H1 (cell line): ENCODE measurements at regions not wholly inside any gene's neighbourhood (a gene's known extent, or its start where the extent isn't known, plus 50 kb on each side); places are given as distances from the start of the nearest gene placed in this dataset.

Experiments
- CTCF ChIA-PET: fragments of 300-600 bp; sonication (Branson Sonifier 250); formaldehyde crosslinking; loops from one replicate; lab custom pipeline; 2021; ENCODE audit not compliant: partially characterized antibody; lab: Charles Lee
- POLR2A ChIA-PET: fragments of 300-600 bp; sonication (Branson Sonifier 250); formaldehyde crosslinking; loops from one replicate; lab custom pipeline; 2021; ENCODE audit warnings: inconsistent platforms; ENCODE audit not compliant: partially characterized antibody; lab: Charles Lee
- DNase-seq, 2 experiments: peaks; one replicate each; pipeline versions ENCODE4 v3.0.0 to v3.0.0-alpha.2; 2010 to 2022; ENCODE audit warnings: low spot score in 2 of 2, low read depth in 1 of 2, mixed read lengths in 1 of 2
- FAIRE-seq: peaks from 2 replicates; lab custom pipeline; 2011; peaks lifted over from hg19 to GRCh38; lab: Jason Lieb, UNC
- H2AFZ ChIP-seq: 2 replicates; pipeline ENCODE4 v1.8.1; 2012; ENCODE audit warnings: low read length, inconsistent platforms
- H2AK5ac ChIP-seq: 2 replicates; pipeline ENCODE4 v1.6.1; 2013; ENCODE audit warnings: low read depth, low read length
- H2BK120ac ChIP-seq: replicated peaks from 2 replicates; pipeline ENCODE3; 2013; ENCODE audit warnings: low read depth, low read length, inconsistent platforms
- H2BK12ac ChIP-seq: 2 replicates; pipeline ENCODE4 v1.6.1; 2013; ENCODE audit warnings: low read depth, low read length
- H2BK15ac ChIP-seq: 2 replicates; pipeline ENCODE4 v1.6.1; 2013; ENCODE audit warnings: low read length
- H2BK20ac ChIP-seq: 2 replicates; pipeline ENCODE4 v1.6.1; 2013; ENCODE audit warnings: low read length
- H2BK5ac ChIP-seq: 2 replicates; pipeline ENCODE4 v1.6.1; 2013; ENCODE audit warnings: low read depth, low read length
- H3K14ac ChIP-seq: 2 replicates; pipeline ENCODE4 v1.6.1; 2013; ENCODE audit warnings: inconsistent platforms; ENCODE audit not compliant: insufficient read length
- H3K18ac ChIP-seq: 2 replicates; pipeline ENCODE4 v1.6.1; 2013; ENCODE audit warnings: low read length; ENCODE audit errors: extremely low read depth
- H3K23ac ChIP-seq: 2 replicates; pipeline ENCODE4 v1.6.1; 2013; ENCODE audit warnings: inconsistent platforms; ENCODE audit not compliant: insufficient read length
- H3K23me2 ChIP-seq: 2 replicates; pipeline ENCODE4 v1.6.1; 2013; ENCODE audit warnings: low read depth, low read length
- H3K27ac ChIP-seq: 2 replicates; pipeline ENCODE4 v1.6.1; 2011; ENCODE audit warnings: low read depth, low read length, inconsistent platforms
- H3K27me3 ChIP-seq, 4 experiments: replicated peaks in 1 of 4; 1 replicate in 1 of 4; 2 replicates in 3 of 4; pipeline versions ENCODE4 v1.6.1 to v1.8.1; 2011 to 2013; ENCODE audit warnings: low read length in 3 of 4, mild to moderate bottlenecking in 3 of 4, inconsistent platforms in 2 of 4, mixed read lengths in 2 of 4, moderate library complexity in 1 of 4; ENCODE audit not compliant: control insufficient read depth in 3 of 4, insufficient read depth in 3 of 4; ENCODE audit errors: extremely low read depth in 1 of 4
- H3K36me3 ChIP-seq, 4 experiments: 2 replicates each; pipeline versions ENCODE4 v1.6.1 to v1.8.1; 2011 to 2013; ENCODE audit warnings: mild to moderate bottlenecking in 4 of 4, low read length in 3 of 4, moderate library complexity in 2 of 4, control low read depth in 1 of 4, inconsistent platforms in 1 of 4; ENCODE audit not compliant: insufficient read depth in 4 of 4, control insufficient read depth in 2 of 4
- H3K4ac ChIP-seq: replicated peaks from 2 replicates; pipeline ENCODE3; 2013; ENCODE audit warnings: low read length, low read depth, mixed read lengths, inconsistent platforms; ENCODE audit not compliant: insufficient read length
- H3K4me1 ChIP-seq, 4 experiments: replicated peaks in 1 of 4; 1 replicate in 1 of 4; 2 replicates in 3 of 4; pipeline versions ENCODE4 v1.6.1 to v1.8.1; 2011 to 2013; ENCODE audit warnings: low read length in 3 of 4, inconsistent platforms in 2 of 4, mixed read lengths in 1 of 4; ENCODE audit not compliant: insufficient read depth in 4 of 4, control insufficient read depth in 3 of 4
- H3K4me2 ChIP-seq, 2 experiments: 2 replicates each; pipeline versions ENCODE4 v1.6.1 to v1.8.1; 2011 to 2013; ENCODE audit warnings: low read depth in 2 of 2, low read length in 2 of 2, control low read depth in 1 of 2, inconsistent platforms in 1 of 2, mild to moderate bottlenecking in 1 of 2; ENCODE audit not compliant: insufficient read depth in 1 of 2
- H3K4me3 ChIP-seq, 4 experiments: fragments of 200-600, 300-600 bp in 1 of 4; sonication (generic), shearing (Covaris generic), sonication (Bioruptor Twin) in 1 of 4; 2 replicates each; pipeline versions ENCODE4 v1.5.1 to v1.8.1; 2011 to 2016; ENCODE audit warnings: low read length in 4 of 4, low read depth in 3 of 4, control low read depth in 2 of 4, inconsistent platforms in 2 of 4, mild to moderate bottlenecking in 2 of 4, mixed read lengths in 1 of 4, moderate library complexity in 1 of 4; ENCODE audit not compliant: insufficient read depth in 2 of 4; ENCODE audit errors: extremely low read depth in 1 of 4
- H3K56ac ChIP-seq: replicated peaks from 2 replicates; pipeline ENCODE3; 2013; ENCODE audit warnings: low read depth, mild to moderate bottlenecking, mixed read lengths, low read length, inconsistent platforms; ENCODE audit not compliant: insufficient read length
- H3K79me1 ChIP-seq: 2 replicates; pipeline ENCODE4 v1.6.1; 2013; ENCODE audit warnings: low read depth, low read length, control low read depth
- H3K79me2 ChIP-seq, 2 experiments: 2 replicates each; pipeline versions ENCODE4 v1.6.1 to v1.8.1; 2012 to 2013; ENCODE audit warnings: low read length in 2 of 2, mild to moderate bottlenecking in 2 of 2, inconsistent platforms in 1 of 2; ENCODE audit not compliant: insufficient read depth in 2 of 2, control insufficient read depth in 1 of 2
- H3K9ac ChIP-seq, 4 experiments: replicated peaks in 1 of 4; 1 replicate in 1 of 4; 2 replicates in 3 of 4; pipeline versions ENCODE4 v1.6.1 to v1.8.1; 2011 to 2013; ENCODE audit warnings: low read depth in 3 of 4, low read length in 3 of 4, control low read depth in 2 of 4, mild to moderate bottlenecking in 2 of 4, moderate library complexity in 2 of 4, inconsistent platforms in 1 of 4; ENCODE audit errors: extremely low read depth in 1 of 4
- H3K9me3 ChIP-seq, 2 experiments: 2 replicates each; pipeline versions ENCODE4 v1.6.1 to v1.8.1; 2012 to 2013; ENCODE audit warnings: mild to moderate bottlenecking in 2 of 2, moderate library complexity in 2 of 2, control low read depth in 1 of 2, inconsistent platforms in 1 of 2, low read depth in 1 of 2, low read length in 1 of 2, mixed read lengths in 1 of 2; ENCODE audit not compliant: insufficient read depth in 2 of 2
- H4K20me1 ChIP-seq, 2 experiments: replicated peaks in 1 of 2; 2 replicates each; pipeline versions ENCODE3 to v1.8.1; 2011 to 2013; ENCODE audit warnings: inconsistent platforms in 2 of 2, low read length in 2 of 2, mild to moderate bottlenecking in 1 of 2; ENCODE audit not compliant: insufficient read depth in 2 of 2, control insufficient read depth in 1 of 2
- H4K5ac ChIP-seq: 2 replicates; pipeline ENCODE4 v1.6.1; 2013; ENCODE audit warnings: low read length, low read depth, mixed read lengths, inconsistent platforms; ENCODE audit not compliant: insufficient read length
- H4K8ac ChIP-seq: 2 replicates; pipeline ENCODE4 v1.8.0; 2013; ENCODE audit warnings: mild to moderate bottlenecking, moderate library complexity, low read length, inconsistent platforms; ENCODE audit not compliant: insufficient read depth; ENCODE audit errors: extremely low read depth
- H4K91ac ChIP-seq: replicated peaks from 2 replicates; pipeline ENCODE3; 2013; ENCODE audit warnings: low read length, mixed read lengths, inconsistent platforms; ENCODE audit not compliant: insufficient read length
- ATF3 ChIP-seq: IDR thresholded peaks from 2 replicates; pipeline ENCODE4 v1.6.1; 2011; ENCODE audit warnings: low read depth, mild to moderate bottlenecking, low read length; ENCODE audit not compliant: insufficient read depth
- JUN ChIP-seq: IDR thresholded peaks from 2 replicates; pipeline ENCODE4 v1.6.1; 2011; ENCODE audit warnings: low read depth, mild to moderate bottlenecking, improper control_type of control experiment, low read length
- WGBS, 2 experiments: shearing (Covaris generic) in 1 of 2; methylation state at CpG; one replicate each; pipeline versions ENCODE4 v1.1.6 to v1.1.7; 2013 to 2015; ENCODE audit warnings: low lambda C conversion rate in 2 of 2, mixed read lengths in 2 of 2, inconsistent platforms in 1 of 2, low coverage in 1 of 2, missing lambda C conversion rate in 1 of 2; ENCODE audit not compliant: insufficient replicate concordance in 2 of 2, insufficient coverage in 1 of 2, insufficient read length in 1 of 2; ENCODE audit errors: extremely low coverage in 1 of 2, missing lambda C conversion rate in 1 of 2; 5-methylcytosine and 5-hydroxymethylcytosine counted together

GRCh38 chr17:79282294-79282693 is 207.7 kb downstream of the ENGASE start:
- Histone ChIP-seq H2BK5ac (no peak overlapping the region), H2AK5ac (no peak overlapping the region), H3K23ac (no peak overlapping the region), H3K36me3 (no peaks in the 10 kb centered on the region), H2BK15ac (no peak overlapping the region), H3K56ac (no peak overlapping the region), H3K9ac (no peak overlapping the region), H3K27ac (no peak overlapping the region), H2BK20ac (no peak overlapping the region), H4K91ac (no peak overlapping the region), H3K4me1 (0 out of 7 replicates have a peak, but pooled peaks cover 0 to 3% (median 0%) of the 10 kb centered on the region in 4 experiments), H2BK12ac (no peak overlapping the region), H2BK120ac (no peak overlapping the region), H3K27me3 (no peaks in the 10 kb centered on the region; a peak in 1 of 7 replicates), H3K79me1 (no peaks in the 10 kb centered on the region), H3K4me3 (no peak overlapping the region), H3K18ac (no peak overlapping the region), H2AFZ (no peak overlapping the region), H3K14ac (no peak overlapping the region), H4K20me1 (peaks cover 0 to 4% of the 10 kb centered on the region in 2 experiments), H3K9me3 (no peaks in the 10 kb centered on the region), H3K79me2 (no peaks in the 10 kb centered on the region), H3K23me2 (0 out of 2 replicates have a peak, but pooled peaks cover 3% of the 10 kb centered on the region), H4K8ac (no peak overlapping the region), H3K4ac (no peak overlapping the region), H3K4me2 (no peak overlapping the region), H4K5ac (no peak overlapping the region)
- FAIRE-seq (no peak), DNase-seq (no peak)
- 79% methylated on average over 10 of the region's 10 CpGs; no CpG with 5 or more reads in 1 of the 2 experiments for WGBS, 2 experiments
- no peak for TF ChIP-seq ATF3
- TF ChIP-seq JUN, result no peak
- ChIA-PET POLR2A (no interaction called here), CTCF (interaction anchor here (0.6 to 1.6 kb wide), 6 partner anchors 9 to 322 kb away, joined by 3 read pairs; no protein-coding TSS in a partner anchor)
